SU-DHL-6 (cell line): ENCODE measurements at regions not wholly inside any gene's neighbourhood (a gene's known extent, or its start where the extent isn't known, plus 50 kb on each side); places are given as distances from the start of the nearest gene placed in this dataset.

Experiments used
- EZH2phosphoT487 ChIP-seq: fragments of 200-600 bp; sonication (generic), shearing (Covaris generic); conservative IDR thresholded peaks from 2 replicates; pipeline ENCODE4 v1.6.1; 2018; ENCODE audit warnings: mild to moderate bottlenecking, antibody characterized with exemption, low read length, moderate library complexity, mixed read lengths
- TF ChIP-seq, protein P1 (sequence below): fragments of 200-600 bp; sonication (generic); IDR thresholded peaks from one replicate; pipeline ENCODE4 v1.5.1; 2017; ENCODE audit warnings: antibody characterized with exemption, mild to moderate bottlenecking, low read length, moderate library complexity; ENCODE audit not compliant: insufficient read depth, poor library complexity, severe bottlenecking

DNA sequence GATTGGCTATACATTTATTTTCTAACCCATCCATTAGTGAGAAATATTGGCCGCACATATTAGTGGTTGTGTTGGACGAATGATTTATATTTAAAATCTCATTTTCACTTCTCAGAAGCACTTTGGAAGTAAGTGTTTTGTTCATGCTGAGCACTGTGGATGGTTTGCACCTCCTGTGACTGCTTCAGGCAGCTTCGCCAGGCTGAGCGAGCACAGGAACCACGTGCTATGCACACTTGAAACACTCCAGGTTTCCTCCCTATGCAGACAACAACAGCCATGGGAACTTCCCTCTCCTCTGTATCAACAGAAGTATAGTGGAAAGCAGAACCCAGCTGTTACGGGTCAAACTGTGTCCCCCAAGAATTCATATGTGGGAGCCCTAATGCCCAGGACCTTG is 67.3 kb upstream of the WDR11 start:
- TF ChIP-seq, protein P1, sequence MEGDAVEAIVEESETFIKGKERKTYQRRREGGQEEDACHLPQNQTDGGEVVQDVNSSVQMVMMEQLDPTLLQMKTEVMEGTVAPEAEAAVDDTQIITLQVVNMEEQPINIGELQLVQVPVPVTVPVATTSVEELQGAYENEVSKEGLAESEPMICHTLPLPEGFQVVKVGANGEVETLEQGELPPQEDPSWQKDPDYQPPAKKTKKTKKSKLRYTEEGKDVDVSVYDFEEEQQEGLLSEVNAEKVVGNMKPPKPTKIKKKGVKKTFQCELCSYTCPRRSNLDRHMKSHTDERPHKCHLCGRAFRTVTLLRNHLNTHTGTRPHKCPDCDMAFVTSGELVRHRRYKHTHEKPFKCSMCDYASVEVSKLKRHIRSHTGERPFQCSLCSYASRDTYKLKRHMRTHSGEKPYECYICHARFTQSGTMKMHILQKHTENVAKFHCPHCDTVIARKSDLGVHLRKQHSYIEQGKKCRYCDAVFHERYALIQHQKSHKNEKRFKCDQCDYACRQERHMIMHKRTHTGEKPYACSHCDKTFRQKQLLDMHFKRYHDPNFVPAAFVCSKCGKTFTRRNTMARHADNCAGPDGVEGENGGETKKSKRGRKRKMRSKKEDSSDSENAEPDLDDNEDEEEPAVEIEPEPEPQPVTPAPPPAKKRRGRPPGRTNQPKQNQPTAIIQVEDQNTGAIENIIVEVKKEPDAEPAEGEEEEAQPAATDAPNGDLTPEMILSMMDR, result no peak
- no peak for TF ChIP-seq EZH2phosphoT487
